ENCODE measurements at regions not wholly inside any gene's neighbourhood (a gene's known extent, or its start where the extent isn't known, plus 50 kb on each side); places are given as distances from the start of the nearest gene placed in this dataset.

DNA sequence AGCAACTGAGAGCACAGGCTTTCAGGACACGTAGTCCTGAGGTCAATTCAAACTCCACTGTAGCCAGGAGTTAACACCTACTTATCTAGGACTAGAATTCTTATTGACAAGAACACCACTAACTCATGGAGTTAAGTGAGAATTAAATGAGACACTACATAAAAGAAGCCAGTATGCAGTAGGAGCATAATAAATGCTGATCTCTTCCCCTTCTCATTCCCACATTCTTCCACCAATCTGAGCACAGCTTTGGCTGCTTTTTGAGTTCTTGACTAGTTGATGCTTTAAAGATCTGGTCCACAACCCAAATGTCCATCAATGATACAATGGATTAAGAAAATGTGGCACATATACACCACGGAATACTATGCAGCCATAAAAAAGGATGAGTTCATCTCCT lies 55.2 kb downstream of the TTC32 start:
- DNase-seq, result no peak
- Mint-ChIP-seq H3K9me3 (no peaks in the 10 kb centered on the region), H3K4me3 (no peak overlapping the region), H3K36me3 (ENCODE audit: low read depth) (no peaks in the 10 kb centered on the region), H3K27ac (no peak overlapping the region), H3K27me3 (ENCODE audit: insufficient read depth) (peaks cover 31% of the 10 kb centered on the region), H3K4me1 (ENCODE audit: low read depth) (no peaks in the 10 kb centered on the region)
- TF ChIP-seq, protein P1, sequence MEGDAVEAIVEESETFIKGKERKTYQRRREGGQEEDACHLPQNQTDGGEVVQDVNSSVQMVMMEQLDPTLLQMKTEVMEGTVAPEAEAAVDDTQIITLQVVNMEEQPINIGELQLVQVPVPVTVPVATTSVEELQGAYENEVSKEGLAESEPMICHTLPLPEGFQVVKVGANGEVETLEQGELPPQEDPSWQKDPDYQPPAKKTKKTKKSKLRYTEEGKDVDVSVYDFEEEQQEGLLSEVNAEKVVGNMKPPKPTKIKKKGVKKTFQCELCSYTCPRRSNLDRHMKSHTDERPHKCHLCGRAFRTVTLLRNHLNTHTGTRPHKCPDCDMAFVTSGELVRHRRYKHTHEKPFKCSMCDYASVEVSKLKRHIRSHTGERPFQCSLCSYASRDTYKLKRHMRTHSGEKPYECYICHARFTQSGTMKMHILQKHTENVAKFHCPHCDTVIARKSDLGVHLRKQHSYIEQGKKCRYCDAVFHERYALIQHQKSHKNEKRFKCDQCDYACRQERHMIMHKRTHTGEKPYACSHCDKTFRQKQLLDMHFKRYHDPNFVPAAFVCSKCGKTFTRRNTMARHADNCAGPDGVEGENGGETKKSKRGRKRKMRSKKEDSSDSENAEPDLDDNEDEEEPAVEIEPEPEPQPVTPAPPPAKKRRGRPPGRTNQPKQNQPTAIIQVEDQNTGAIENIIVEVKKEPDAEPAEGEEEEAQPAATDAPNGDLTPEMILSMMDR (IDR thresholded peaks at IDR 0.05), result no peak

DNA sequence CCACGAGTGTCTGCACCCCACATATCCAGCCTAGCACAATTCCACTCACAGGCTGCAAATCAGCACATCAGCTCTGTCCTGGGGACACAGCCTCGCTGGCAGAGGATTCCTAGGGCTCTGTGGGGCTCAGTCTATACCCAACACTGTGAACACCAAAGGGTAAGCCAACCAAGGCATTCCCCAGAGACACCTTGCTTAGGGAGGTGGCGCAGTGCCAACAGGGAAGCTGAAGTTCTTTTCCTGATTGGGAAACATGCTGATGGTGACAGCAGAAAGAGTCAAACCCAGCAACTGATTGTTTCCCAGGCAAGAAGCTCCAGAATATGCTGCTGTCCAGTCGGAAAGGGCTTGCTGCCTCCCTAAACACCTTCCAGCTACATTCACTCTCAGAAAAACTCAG lies 55.8 kb downstream of the TTC32 start:
- H3K9me3 Mint-ChIP-seq, result no peaks in the 10 kb centered on the region
- no peak overlapping the region for H3K4me3 Mint-ChIP-seq
- TF ChIP-seq, protein P1 (IDR thresholded peaks at IDR 0.05), result no peak
- no peaks in the 10 kb centered on the region for H3K36me3 Mint-ChIP-seq (ENCODE audit: low read depth)
- no peaks in the 10 kb centered on the region for H3K4me1 Mint-ChIP-seq (ENCODE audit: low read depth)
- peaks cover 33% of the 10 kb centered on the region for H3K27me3 Mint-ChIP-seq (ENCODE audit: insufficient read depth)
- H3K27ac Mint-ChIP-seq, result no peak overlapping the region
- DNase-seq, result no peak

- H3K36me3 Mint-ChIP-seq (ENCODE audit: low read depth), result no peaks in the 10 kb centered on the region
These were observed 56.4 kb downstream of the TTC32 start for GRCh38 chr2:19845323-19845920.

GRCh38 chr2:19844750-19845149 lies 57.0 kb downstream of the TTC32 start:
- H3K9me3 Mint-ChIP-seq, result no peaks in the 10 kb centered on the region
- H3K36me3 Mint-ChIP-seq (ENCODE audit: low read depth), result no peaks in the 10 kb centered on the region
- no peak overlapping the region for H3K27ac Mint-ChIP-seq
- peaks cover 35% of the 10 kb centered on the region for H3K27me3 Mint-ChIP-seq (ENCODE audit: insufficient read depth)
- no peaks in the 10 kb centered on the region for H3K4me1 Mint-ChIP-seq (ENCODE audit: low read depth)
- TF ChIP-seq, protein P1 (IDR thresholded peaks at IDR 0.05), result no peak
- no peak for DNase-seq
- no peak overlapping the region for H3K4me3 Mint-ChIP-seq

More at GRCh38 chr2:19845323-19845920, 56.4 kb downstream of the TTC32 start:
- H3K27ac Mint-ChIP-seq, result no peak overlapping the region
- no peaks in the 10 kb centered on the region for H3K9me3 Mint-ChIP-seq
- DNase-seq, result no peak
- H3K4me1 Mint-ChIP-seq (ENCODE audit: low read depth), result no peaks in the 10 kb centered on the region
- no peak overlapping the region for H3K4me3 Mint-ChIP-seq
- H3K27me3 Mint-ChIP-seq (ENCODE audit: insufficient read depth), result peaks cover 33% of the 10 kb centered on the region
- TF ChIP-seq, protein P1 (IDR thresholded peaks at IDR 0.05), result no peak

DNA sequence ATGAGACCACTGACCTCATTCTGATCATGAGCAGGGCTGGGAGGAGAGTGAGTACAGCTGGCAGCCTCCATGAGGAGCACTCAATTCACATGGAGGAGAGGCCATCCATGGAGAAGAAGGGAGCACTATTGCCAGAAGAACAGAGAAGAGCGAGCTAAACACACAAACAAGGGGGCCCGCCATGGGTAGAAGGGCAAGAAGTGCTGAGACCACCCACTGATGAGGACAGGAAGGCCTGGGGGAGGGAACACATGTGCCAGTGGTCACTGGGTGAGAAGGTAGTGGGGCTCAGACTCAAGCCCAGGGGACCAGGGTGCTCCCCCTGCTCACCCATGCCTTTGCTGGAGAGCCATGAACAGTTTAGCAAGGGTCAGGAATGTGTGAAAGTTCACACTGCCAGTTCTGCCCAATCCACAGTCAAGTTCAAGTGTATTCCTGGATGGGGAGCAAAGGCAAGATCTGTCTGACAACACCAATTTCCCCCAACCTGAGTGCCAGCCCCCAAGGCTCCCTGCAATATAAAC lies 57.7 kb downstream of the TTC32 start:
- H3K4me1 Mint-ChIP-seq (ENCODE audit: low read depth), result no peaks in the 10 kb centered on the region
- no peaks in the 10 kb centered on the region for H3K9me3 Mint-ChIP-seq
- no peak overlapping the region for H3K4me3 Mint-ChIP-seq
- TF ChIP-seq, protein P1 (IDR thresholded peaks at IDR 0.05), result no peak
- no peaks in the 10 kb centered on the region for H3K36me3 Mint-ChIP-seq (ENCODE audit: low read depth)
- no peak overlapping the region for H3K27ac Mint-ChIP-seq
- peaks cover 39% of the 10 kb centered on the region for H3K27me3 Mint-ChIP-seq (ENCODE audit: insufficient read depth)
- no peak for DNase-seq
